HepG2 (cell line): ENCODE measurements at regions not wholly inside any gene's neighbourhood (a gene's known extent, or its start where the extent isn't known, plus 50 kb on each side); places are given as distances from the start of the nearest gene placed in this dataset.

Source experiments
- ATAC-seq: fragments of 200-7000 bp; cut with Tn5 transposase; 3 replicates; pipeline ENCODE4 v1.9.1; 2020; ENCODE audit warnings: mild to moderate bottlenecking, moderate library complexity
- BruUV-seq: library from RNA; stranded (reverse); fragments of 400-500 nt; replicated peaks from 2 replicates; lab custom pipeline; 2021; lab: Mats Ljungman, UMichigan
- CTCF ChIA-PET: fragments of 300-600 bp; formaldehyde crosslinking; extraction: SDS; loops from one replicate; lab custom pipeline; 2021; ENCODE audit warnings: low total read pairs, inconsistent platforms, low intra/inter-chr PET ratio; lab: Yijun Ruan, JAX
- POLR2A ChIA-PET: fragments of 350-600 bp; sonication (Branson Sonifier 250); formaldehyde crosslinking; loops from one replicate; lab custom pipeline; 2020; ENCODE audit warnings: antibody characterized with exemption, inconsistent platforms; lab: Yijun Ruan, JAX
- DNase-seq: peaks from one replicate; pipeline ENCODE4 v3.0.0-alpha.2; 2015; ENCODE audit warnings: low spot score
- FAIRE-seq: peaks from 3 replicates; lab custom pipeline; 2011; peaks lifted over from hg19 to GRCh38; lab: Jason Lieb, UNC
- H2AFZ ChIP-seq: one replicate; pipeline ENCODE4 v1.6.1; 2011; ENCODE audit warnings: low read length, inconsistent platforms
- H3K27ac ChIP-seq: fragments of 300-600 bp; 3 replicates; pipeline ENCODE4 v1.8.0; 2011; ENCODE audit warnings: mixed run types, mild to moderate bottlenecking, mixed read lengths, low read length, inconsistent platforms; ENCODE audit not compliant: insufficient read depth; ENCODE audit errors: extremely low read length
- H3K27me3 ChIP-seq, 2 experiments: fragments of 200-600 bp in 1 of 2; 2 replicates in 1 of 2; 3 replicates in 1 of 2; pipeline versions ENCODE4 v1.6.0 to v1.8.0; 2011; ENCODE audit warnings: low read length in 2 of 2, mild to moderate bottlenecking in 2 of 2, moderate library complexity in 2 of 2, inconsistent platforms in 1 of 2; ENCODE audit not compliant: insufficient read depth in 2 of 2, control insufficient read depth in 1 of 2
- H3K36me3 ChIP-seq, 2 experiments: fragments of 200-600 bp in 1 of 2; replicated peaks in 1 of 2; 2 replicates in 1 of 2; 3 replicates in 1 of 2; pipeline versions ENCODE4 v1.5.1 to v1.8.0; 2011; ENCODE audit warnings: low read length in 2 of 2, inconsistent platforms in 1 of 2; ENCODE audit not compliant: insufficient read depth in 2 of 2, control insufficient read depth in 1 of 2
- H3K4me1 ChIP-seq: 2 replicates; pipeline ENCODE4 v1.5.1; 2012; ENCODE audit warnings: low read length, inconsistent platforms; ENCODE audit not compliant: insufficient read depth
- H3K4me2 ChIP-seq: 2 replicates; pipeline ENCODE4 v1.6.0; 2011; ENCODE audit warnings: low read depth, low read length, inconsistent platforms
- H3K4me3 ChIP-seq, 3 experiments: fragments of 200-600 bp in 1 of 3; sonication (generic), shearing (Covaris generic) in 1 of 3; replicated peaks in 1 of 3; 2 replicates each; pipeline ENCODE4 v1.5.1; 2011 to 2016; ENCODE audit warnings: low read length in 3 of 3, inconsistent platforms in 2 of 3, low read depth in 2 of 3, mild to moderate bottlenecking in 2 of 3, control low read depth in 1 of 3, mixed read lengths in 1 of 3; ENCODE audit not compliant: insufficient read depth in 1 of 3
- H3K79me2 ChIP-seq: one replicate; pipeline ENCODE4 v1.6.1; 2011; ENCODE audit warnings: low read length, inconsistent platforms; ENCODE audit not compliant: insufficient read depth
- H3K9ac ChIP-seq: 2 replicates; pipeline ENCODE4 v1.6.0; 2011; ENCODE audit warnings: mild to moderate bottlenecking, low read depth, low read length, inconsistent platforms; ENCODE audit not compliant: insufficient read depth
- H3K9me3 ChIP-seq: 2 replicates; pipeline ENCODE4 v1.5.1; 2012; ENCODE audit warnings: mild to moderate bottlenecking, low read length
- H4K20me1 ChIP-seq: 2 replicates; pipeline ENCODE4 v1.6.0; 2011; ENCODE audit warnings: inconsistent platforms, mild to moderate bottlenecking, low read length, moderate library complexity; ENCODE audit not compliant: insufficient read depth
- GABPA ChIP-seq, 2 experiments: IDR thresholded peaks; 2 replicates each; pipeline ENCODE4 v1.6.1; 2011 to 2016; ENCODE audit warnings: low read depth in 2 of 2, low read length in 1 of 2, missing biosample characterization in 1 of 2, missing genetic modification characterization in 1 of 2
- GPN1 ChIP-seq: sonication (generic); formaldehyde crosslinking; IDR thresholded peaks from 2 replicates; pipeline ENCODE4 v1.5.1; 2020; ENCODE audit warnings: missing genetic modification reagents, borderline replicate concordance
- MIER3 ChIP-seq: IDR thresholded peaks from 2 replicates; pipeline ENCODE4 v1.6.1; 2016; ENCODE audit warnings: missing compliant biosample characterization, borderline replicate concordance
- NFIB ChIP-seq: sonication (generic); formaldehyde crosslinking; IDR thresholded peaks from 2 replicates; pipeline ENCODE4 v1.9.0; 2021; ENCODE audit warnings: missing genetic modification reagents, mild to moderate bottlenecking, borderline replicate concordance
- NFIC ChIP-seq: IDR thresholded peaks from 2 replicates; pipeline ENCODE4 v1.6.1; 2012; ENCODE audit warnings: mild to moderate bottlenecking, low read length, inconsistent platforms
- PITX1 ChIP-seq: sonication (generic); formaldehyde crosslinking; IDR thresholded peaks from 2 replicates; pipeline ENCODE4 v1.5.1; 2020; ENCODE audit warnings: mild to moderate bottlenecking, missing genetic modification reagents
- RXRB ChIP-seq: IDR thresholded peaks from 2 replicates; pipeline ENCODE4 v1.6.1; 2016; ENCODE audit warnings: borderline replicate concordance, missing genetic modification reagents, missing compliant biosample characterization
- STAT5B ChIP-seq: sonication (generic); formaldehyde crosslinking; IDR thresholded peaks from 2 replicates; pipeline ENCODE4 v1.4.0; 2020; ENCODE audit warnings: missing genetic modification reagents
- ZBTB4 ChIP-seq: sonication (generic); formaldehyde crosslinking; IDR thresholded peaks from 2 replicates; pipeline ENCODE4 v1.4.0; 2020; ENCODE audit warnings: missing genetic modification reagents, mild to moderate bottlenecking, borderline replicate concordance
- ZBTB42 ChIP-seq: sonication (generic); formaldehyde crosslinking; IDR thresholded peaks from 2 replicates; pipeline ENCODE4 v1.5.0; 2020; ENCODE audit warnings: mild to moderate bottlenecking, missing genetic modification reagents
- ZNF512 ChIP-seq: sonication (generic); formaldehyde crosslinking; IDR thresholded peaks from 2 replicates; pipeline ENCODE4 v1.4.0; 2020; ENCODE audit warnings: mild to moderate bottlenecking, missing genetic modification reagents
- WGBS: methylation state at CpG from one replicate; pipeline ENCODE4 v1.1.6; 2017; ENCODE audit warnings: low lambda C conversion rate; 5-methylcytosine and 5-hydroxymethylcytosine counted together
- in situ Hi-C: cut with HindIII; loops from 2 replicates; pipeline ENCODE4 v1.10.0; 2017; ENCODE audit warnings: low pct_unique_long_range_greater_than_20kb; ENCODE audit not compliant: extremely low pct_ligation_motif_present
- intact Hi-C: fragments of 100-400 bp; cut with micrococcal nuclease; formaldehyde crosslinking; loops from one replicate; pipeline ENCODE4 v1.10.0; 2022; ENCODE audit not compliant: unreplicated experiment

GRCh38 chr3:81863756-81864155 is 102.3 kb upstream of the GBE1 start:
- FAIRE-seq (no peak), DNase-seq (no peak), ATAC-seq (no peak)
- WGBS = 48% methylated on average over 4 of the region's 4 CpGs
- Histone ChIP-seq H3K79me2 (no peaks in the 10 kb centered on the region), H2AFZ (no peak overlapping the region), H3K4me2 (no peak overlapping the region), H3K9me3 (no peaks in the 10 kb centered on the region), H3K27me3 (peaks cover 0 to 4% of the 10 kb centered on the region in 2 experiments; a peak in 1 of 5 replicates), H3K4me3 (no peak overlapping the region), H3K27ac (no peak overlapping the region), H4K20me1 (no peaks in the 10 kb centered on the region), H3K9ac (no peak overlapping the region), H3K4me1 (no peaks in the 10 kb centered on the region), H3K36me3 (no peaks in the 10 kb centered on the region)
- TF ChIP-seq RXRB (no peak), NFIB (CRISPR knock-in tag) (no peak), ZBTB42 (CRISPR knock-in tag) (no peak), MIER3 (no peak), ZBTB4 (CRISPR knock-in tag) (no peak), ZNF512 (CRISPR knock-in tag) (no peak), STAT5B (CRISPR knock-in tag) (no peak), GABPA (IDR thresholded peaks at IDR 0.05; ENCODE audit: low read depth, low read length) (no peak), GABPA (CRISPR knock-in tag; IDR thresholded peaks at IDR 0.05; ENCODE audit: low read depth) (no peak), PITX1 (CRISPR knock-in tag) (no peak), GPN1 (CRISPR knock-in tag) (no peak), NFIC (no peak)
- no TSS peak for BruUV-seq
- CTCF ChIA-PET = no interaction called here
- intact Hi-C loops (no loop called here), in situ Hi-C loops (no loop called here)
- POLR2A ChIA-PET = no interaction called here
